Right lobe of liver (tissue), 4 donors: ENCODE measurements at regions not wholly inside any gene's neighbourhood (a gene's known extent, or its start where the extent isn't known, plus 50 kb on each side); places are given as distances from the start of the nearest gene placed in this dataset.

ENCODE experiments used
- POLR2A ChIP-seq: fragments of 450-650 bp; IDR thresholded peaks from one replicate; pipeline ENCODE4 v1.6.1; 2017; ENCODE audit warnings: antibody characterized with exemption, mild to moderate bottlenecking
- TF ChIP-seq, protein P1 (sequence below), 4 donors: fragments of 200-600 bp in 3 of 4; fragments of 450-650 bp in 1 of 4; IDR thresholded peaks; one replicate each; pipeline versions ENCODE4 v1.5.1 to v1.8.0; 2016 to 2022; ENCODE audit warnings: antibody characterized with exemption in 4 of 4, mild to moderate bottlenecking in 2 of 4
- donor health status: DM: no; HTN: no; CAD: no.
- donor health status: DM: no; HTN: no; CAD: no.
- donor health status: DM: no; HTN: yes; CAD: no.

DNA sequence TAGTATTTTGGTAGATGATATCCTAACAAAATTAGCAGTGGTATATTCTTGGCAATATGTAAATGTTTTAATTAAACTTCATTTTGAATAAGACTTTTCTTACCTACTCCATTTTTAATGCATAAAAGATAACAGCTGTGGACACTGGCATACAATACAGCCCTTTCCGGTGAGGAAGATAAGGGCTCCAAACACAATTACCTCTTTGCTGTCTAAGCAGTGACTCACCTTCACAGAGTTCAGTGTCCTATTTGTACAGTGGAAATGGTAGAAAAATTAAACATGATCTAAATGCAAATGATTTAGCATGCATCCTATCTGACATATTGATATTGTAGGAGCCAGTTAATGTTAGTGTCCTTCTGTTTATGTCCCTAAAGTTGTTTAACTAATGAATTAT lies 969.4 kb downstream of the PLOD2 start:
- TF ChIP-seq POLR2A: no peak
- TF ChIP-seq, protein P1, sequence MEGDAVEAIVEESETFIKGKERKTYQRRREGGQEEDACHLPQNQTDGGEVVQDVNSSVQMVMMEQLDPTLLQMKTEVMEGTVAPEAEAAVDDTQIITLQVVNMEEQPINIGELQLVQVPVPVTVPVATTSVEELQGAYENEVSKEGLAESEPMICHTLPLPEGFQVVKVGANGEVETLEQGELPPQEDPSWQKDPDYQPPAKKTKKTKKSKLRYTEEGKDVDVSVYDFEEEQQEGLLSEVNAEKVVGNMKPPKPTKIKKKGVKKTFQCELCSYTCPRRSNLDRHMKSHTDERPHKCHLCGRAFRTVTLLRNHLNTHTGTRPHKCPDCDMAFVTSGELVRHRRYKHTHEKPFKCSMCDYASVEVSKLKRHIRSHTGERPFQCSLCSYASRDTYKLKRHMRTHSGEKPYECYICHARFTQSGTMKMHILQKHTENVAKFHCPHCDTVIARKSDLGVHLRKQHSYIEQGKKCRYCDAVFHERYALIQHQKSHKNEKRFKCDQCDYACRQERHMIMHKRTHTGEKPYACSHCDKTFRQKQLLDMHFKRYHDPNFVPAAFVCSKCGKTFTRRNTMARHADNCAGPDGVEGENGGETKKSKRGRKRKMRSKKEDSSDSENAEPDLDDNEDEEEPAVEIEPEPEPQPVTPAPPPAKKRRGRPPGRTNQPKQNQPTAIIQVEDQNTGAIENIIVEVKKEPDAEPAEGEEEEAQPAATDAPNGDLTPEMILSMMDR (IDR thresholded peaks at IDR 0.05): no peak
